B cell (primary cell): ENCODE measurements at regions not wholly inside any gene's neighbourhood (a gene's known extent, or its start where the extent isn't known, plus 50 kb on each side); places are given as distances from the start of the nearest gene placed in this dataset.

Experiments used
- ATAC-seq: fragments of 200-7000 bp; cut with Tn5 transposase; one replicate; pipeline ENCODE4 v1.10.0; 2021; ENCODE audit warnings: low read depth, mild to moderate bottlenecking, moderate number of reproducible peaks, moderate library complexity
- CTCF ChIA-PET: fragments of 350-600 bp; sonication (Branson Sonifier 250); formaldehyde crosslinking; loops from one replicate; lab custom pipeline; 2021; ENCODE audit warnings: antibody characterized with exemption, inconsistent platforms; lab: Charles Lee
- POLR2A ChIA-PET: fragments of 350-600 bp; sonication (Branson Sonifier 250); formaldehyde crosslinking; loops from one replicate; lab custom pipeline; 2021; ENCODE audit warnings: antibody characterized with exemption; lab: Charles Lee
- DNase-seq: peaks from one replicate; pipeline ENCODE4 v3.0.0; 2013
- H2AFZ ChIP-seq: 2 replicates; pipeline ENCODE4 v1.6.1; 2012; ENCODE audit warnings: mild to moderate bottlenecking, low read depth, low read length; ENCODE audit not compliant: insufficient read depth, poor library complexity, severe bottlenecking
- H3K27ac ChIP-seq, 2 donors: 1 replicate in 1 of 2; 2 replicates in 1 of 2; pipeline ENCODE4 v1.5.1; 2012 to 2013; ENCODE audit warnings: low read length in 2 of 2, mild to moderate bottlenecking in 2 of 2, moderate library complexity in 1 of 2
- H3K27me3 ChIP-seq, 4 experiments: fragments of 200-600 bp in 1 of 4; sonication (generic) in 1 of 4; replicated peaks in 1 of 4; 1 replicate in 2 of 4; 2 replicates in 2 of 4; pipeline versions ENCODE4 v1.6.1 to v1.7.0; 2013 to 2016; ENCODE audit warnings: low read length in 3 of 4, mild to moderate bottlenecking in 2 of 4, mixed read lengths in 1 of 4, moderate library complexity in 1 of 4; ENCODE audit not compliant: insufficient read depth in 4 of 4, control insufficient read depth in 3 of 4; ENCODE audit errors: control extremely low read depth in 1 of 4
- H3K36me3 ChIP-seq, 2 experiments: replicated peaks in 1 of 2; 1 replicate in 1 of 2; 2 replicates in 1 of 2; pipeline versions ENCODE4 v1.6.1 to v1.7.1; 2013; ENCODE audit warnings: low read length in 1 of 2; ENCODE audit not compliant: insufficient read depth in 2 of 2, control insufficient read depth in 1 of 2; ENCODE audit errors: control extremely low read depth in 1 of 2, extremely low read depth in 1 of 2
- H3K4me1 ChIP-seq, 2 donors: fragments of 200-600 bp in 1 of 2; sonication (generic) in 1 of 2; 1 replicate in 1 of 2; 2 replicates in 1 of 2; pipeline versions ENCODE4 v1.5.1 to v1.6.1; 2013 to 2017; ENCODE audit warnings: low read length in 2 of 2; ENCODE audit not compliant: control insufficient read depth in 2 of 2, insufficient read depth in 2 of 2
- H3K4me2 ChIP-seq: replicated peaks from 2 replicates; pipeline ENCODE3; 2012; ENCODE audit warnings: mild to moderate bottlenecking, low read depth, low read length; ENCODE audit not compliant: poor library complexity, severe bottlenecking
- H3K4me3 ChIP-seq, 5 experiments: fragments of 200-600 bp in 1 of 5; sonication (generic) in 1 of 5; 1 replicate in 3 of 5; 2 replicates in 2 of 5; pipeline versions ENCODE4 v1.5.1 to v1.7.0; 2011 to 2016; ENCODE audit warnings: low read length in 4 of 5, mild to moderate bottlenecking in 4 of 5, low read depth in 2 of 5, control low read depth in 1 of 5, moderate library complexity in 1 of 5; ENCODE audit not compliant: insufficient read depth in 1 of 5; ENCODE audit errors: control extremely low read depth in 1 of 5, extremely low read depth in 1 of 5
- H3K79me2 ChIP-seq: fragments of 200-600 bp; sonication (generic); one replicate; pipeline ENCODE4 v1.6.0; 2016; ENCODE audit warnings: low read length; ENCODE audit not compliant: control insufficient read depth, insufficient read depth
- H3K9ac ChIP-seq: fragments of 200-600 bp; sonication (generic); 2 replicates; pipeline ENCODE4 v1.6.1; 2017; ENCODE audit warnings: mild to moderate bottlenecking, low read length, moderate library complexity
- H3K9me3 ChIP-seq, 3 donors: one replicate each; pipeline versions ENCODE4 v1.6.1 to v1.7.1; 2013; ENCODE audit warnings: low read length in 2 of 3; ENCODE audit not compliant: control insufficient read depth in 2 of 3, insufficient read depth in 1 of 3; ENCODE audit errors: control extremely low read depth in 1 of 3
- H4K20me1 ChIP-seq: 2 replicates; pipeline ENCODE4 v1.6.0; 2012; ENCODE audit warnings: mild to moderate bottlenecking, low read length; ENCODE audit not compliant: insufficient read depth, control insufficient read depth, poor library complexity, severe bottlenecking
- H3K27ac Mint-ChIP-seq: one replicate; pipeline ENCODE4 v1.8.0; 2021; ENCODE audit warnings: mixed read lengths
- H3K27me3 Mint-ChIP-seq: one replicate; pipeline ENCODE4 v1.8.0; 2021; ENCODE audit warnings: mixed read lengths
- H3K4me1 Mint-ChIP-seq: one replicate; pipeline ENCODE4 v1.8.0; 2021; ENCODE audit warnings: mixed read lengths
- H3K4me3 Mint-ChIP-seq: one replicate; pipeline ENCODE4 v1.8.0; 2021; ENCODE audit warnings: mixed read lengths
- H3K9me3 Mint-ChIP-seq: one replicate; pipeline ENCODE4 v1.8.0; 2022; ENCODE audit warnings: mixed read lengths; ENCODE audit not compliant: insufficient read depth
- CTCF ChIP-seq: fragments of 200-600 bp; IDR thresholded peaks from one replicate; pipeline ENCODE4 v1.8.0; 2022; ENCODE audit warnings: antibody characterized with exemption, mild to moderate bottlenecking
- EZH2 ChIP-seq: IDR thresholded peaks from 2 replicates; pipeline ENCODE4 v1.6.1; 2012; ENCODE audit warnings: borderline replicate concordance, low read depth, mild to moderate bottlenecking, moderate library complexity, low read length; ENCODE audit not compliant: insufficient read depth, poor library complexity, severe bottlenecking
- whole genome bisulfite sequencing: methylation state at CpG from one replicate; pipeline ENCODE4 v1.1.5; 2013; ENCODE audit warnings: missing lambda C conversion rate; ENCODE audit not compliant: insufficient coverage; 5-methylcytosine and 5-hydroxymethylcytosine counted together
- intact Hi-C: fragments of 100-400 bp; cut with micrococcal nuclease; formaldehyde crosslinking; loops from one replicate; pipeline ENCODE4 v1.10.0; 2022

- no peaks in the 10 kb centered on the region for H3K9me3 ChIP-seq
- no peaks in the 10 kb centered on the region for H4K20me1 ChIP-seq
- no peak for ATAC-seq
- TF ChIP-seq EZH2, result no peak
- Mint-ChIP-seq H3K4me3 (no peak overlapping the region), H3K4me1 (no peaks in the 10 kb centered on the region), H3K27me3 (peaks cover 14% of the 10 kb centered on the region), H3K9me3 (no peaks in the 10 kb centered on the region), H3K27ac (no peak overlapping the region)
- H3K4me3 ChIP-seq, result no peak overlapping the region
- peaks cover 0 to 5% (median 0%) of the 10 kb centered on the region in 4 experiments for H3K27me3 ChIP-seq
- no peak overlapping the region for H3K4me2 ChIP-seq
- H3K27ac ChIP-seq, result no peak overlapping the region
- H3K79me2 ChIP-seq, result no peaks in the 10 kb centered on the region
- no peak overlapping the region for H2AFZ ChIP-seq
- H3K9ac ChIP-seq, result no peak overlapping the region
- ChIA-PET CTCF (no interaction called here), POLR2A (no interaction called here)
- no peak for DNase-seq
- intact Hi-C loops, result no loop called here
- H3K4me1 ChIP-seq, result no peaks in the 10 kb centered on the region
- H3K36me3 ChIP-seq, result no peaks in the 10 kb centered on the region
- 79% methylated on average over 12 of the region's 16 CpGs for WGBS
Observed at GRCh38 chr2:237208373-237209260, 122.9 kb downstream of the COPS8 start.

- no peaks in the 10 kb centered on the region for H3K79me2 ChIP-seq
- intact Hi-C loops, result no loop called here
- DNase-seq (no peak), ATAC-seq (no peak)
- no peak overlapping the region for H2AFZ ChIP-seq
- H3K27me3 ChIP-seq, result peaks cover 0 to 2% (median 0%) of the 10 kb centered on the region in 4 experiments
- ChIA-PET CTCF (no interaction called here), POLR2A (no interaction called here)
- Mint-ChIP-seq H3K27ac (no peak overlapping the region), H3K4me1 (no peaks in the 10 kb centered on the region), H3K4me3 (no peak overlapping the region), H3K27me3 (peaks cover 12% of the 10 kb centered on the region), H3K9me3 (no peaks in the 10 kb centered on the region)
- H3K9me3 ChIP-seq, result no peaks in the 10 kb centered on the region
- no peak overlapping the region for H3K4me2 ChIP-seq
- no peak overlapping the region for H3K4me3 ChIP-seq
- no peaks in the 10 kb centered on the region for H3K36me3 ChIP-seq
- no peaks in the 10 kb centered on the region for H4K20me1 ChIP-seq
- H3K4me1 ChIP-seq, result no peaks in the 10 kb centered on the region
- no peak overlapping the region for H3K27ac ChIP-seq
- no peak overlapping the region for H3K9ac ChIP-seq
- TF ChIP-seq CTCF (no peak), EZH2 (no peak)
- WGBS, result 90% methylated on average over 2 of the region's 6 CpGs
Observed at GRCh38 chr2:237209885-237210284, 124.2 kb downstream of the COPS8 start.
